Hypothalamus (tissue), 51 donors: ENCODE measurements at regions not wholly inside any gene's neighbourhood (a gene's known extent, or its start where the extent isn't known, plus 50 kb on each side); places are given as distances from the start of the nearest gene placed in this dataset.

Experiments used
- DNase-seq, 51 donors: peaks; one replicate each; lab custom pipeline; 2025; lab: John Stamatoyannopoulos, UW

GRCh38 chr9:11269036-11269435, 656.2 kb upstream of the PTPRD start:
- DNase-seq = no peak

- DNase-seq = no peak
Measured at GRCh38 chr9:11275158-11275695, 662.4 kb upstream of the PTPRD start.

GRCh38 chr9:11312966-11313365, 700.2 kb upstream of the PTPRD start:
- DNase-seq = peak in 9 of 51 donors; percentile 1 to 22 (median 3)

- no peak for DNase-seq
Measured at GRCh38 chr9:11318946-11319345, 706.1 kb upstream of the PTPRD start.

- peak in 12 of 51 donors; percentile 0 to 35 (median 4) for DNase-seq
Measured at GRCh38 chr9:11319538-11319937, 706.7 kb upstream of the PTPRD start.

- DNase-seq = no peak
Measured at GRCh38 chr9:11320989-11321388, 708.2 kb upstream of the PTPRD start.

- no peak for DNase-seq
Measured at GRCh38 chr9:11323457-11323856, 710.7 kb upstream of the PTPRD start.

- DNase-seq = no peak
Measured at GRCh38 chr9:11326231-11326630, 713.4 kb upstream of the PTPRD start.

- no peak for DNase-seq
Measured at GRCh38 chr9:11328326-11328725, 715.5 kb upstream of the PTPRD start.

- DNase-seq = no peak
Measured at GRCh38 chr9:11335011-11335410, 722.2 kb upstream of the PTPRD start.

GRCh38 chr9:11338130-11338529, 725.3 kb upstream of the PTPRD start:
- DNase-seq = no peak

- no peak for DNase-seq
Measured at GRCh38 chr9:11340654-11341053, 727.9 kb upstream of the PTPRD start.

GRCh38 chr9:11347437-11347836, 734.6 kb upstream of the PTPRD start:
- no peak for DNase-seq

- no peak for DNase-seq
Measured at GRCh38 chr9:11348366-11348765, 735.6 kb upstream of the PTPRD start.

- no peak for DNase-seq
Measured at GRCh38 chr9:11349187-11349586, 736.4 kb upstream of the PTPRD start.

- no peak for DNase-seq
Measured at GRCh38 chr9:11352612-11353011, 739.8 kb upstream of the PTPRD start.

- DNase-seq = no peak
Measured at GRCh38 chr9:11356067-11356466, 743.3 kb upstream of the PTPRD start.

- no peak for DNase-seq
Measured at GRCh38 chr9:11366585-11367129, 753.9 kb upstream of the PTPRD start.

GRCh38 chr9:11374926-11375325, 762.1 kb upstream of the PTPRD start:
- no peak for DNase-seq

- no peak for DNase-seq
Measured at GRCh38 chr9:11402621-11403020, 789.8 kb upstream of the PTPRD start.

GRCh38 chr9:11414241-11414640, 801.4 kb upstream of the PTPRD start:
- no peak for DNase-seq

- DNase-seq = no peak
Measured at GRCh38 chr9:11417782-11418181, 805.0 kb upstream of the PTPRD start.

- no peak for DNase-seq
Measured at GRCh38 chr9:11431490-11431889, 818.7 kb upstream of the PTPRD start.
